Suppressor macrophage (primary cell): ENCODE measurements at regions not wholly inside any gene's neighbourhood (a gene's known extent, or its start where the extent isn't known, plus 50 kb on each side); places are given as distances from the start of the nearest gene placed in this dataset.
"Not testable (repeated sequence)": the region's sequence is repeated elsewhere in the genome, so short reads cannot be mapped to it uniquely, and the experiment has no call there.

ENCODE experiments used
- DNase-seq, 4 experiments: peaks; one replicate each; pipeline ENCODE4 v3.0.0-alpha.2; 2020 to 2022

- DNase-seq: not testable (repeated sequence)
Measured at GRCh38 chr2:175326164-175326563, 144.7 kb upstream of the ATP5MC3 start.

- no peak for DNase-seq
Measured at GRCh38 chr2:175323162-175323561, 141.7 kb upstream of the ATP5MC3 start.

GRCh38 chr2:175318542-175318941 lies 137.0 kb upstream of the ATP5MC3 start:
- no peak for DNase-seq

DNA sequence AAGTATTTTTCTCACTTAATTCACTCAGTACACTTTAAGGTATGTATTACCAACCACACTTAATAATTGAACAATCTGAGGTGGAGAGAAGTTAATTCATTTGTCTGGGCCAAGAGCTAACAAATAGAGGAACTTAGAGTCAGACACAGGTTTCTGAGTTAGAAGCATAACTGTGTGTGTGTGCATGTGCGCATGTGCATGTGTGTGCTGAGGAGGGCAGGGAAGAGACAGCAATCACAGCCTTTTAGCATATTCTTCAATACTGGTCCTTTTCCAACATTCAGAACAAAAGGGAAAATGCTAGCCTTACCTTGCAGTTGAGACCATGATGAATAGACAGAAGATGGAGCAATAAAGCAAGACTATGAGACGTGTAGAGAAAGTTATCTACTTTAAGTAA lies 136.2 kb upstream of the ATP5MC3 start:
- DNase-seq: no peak

DNA sequence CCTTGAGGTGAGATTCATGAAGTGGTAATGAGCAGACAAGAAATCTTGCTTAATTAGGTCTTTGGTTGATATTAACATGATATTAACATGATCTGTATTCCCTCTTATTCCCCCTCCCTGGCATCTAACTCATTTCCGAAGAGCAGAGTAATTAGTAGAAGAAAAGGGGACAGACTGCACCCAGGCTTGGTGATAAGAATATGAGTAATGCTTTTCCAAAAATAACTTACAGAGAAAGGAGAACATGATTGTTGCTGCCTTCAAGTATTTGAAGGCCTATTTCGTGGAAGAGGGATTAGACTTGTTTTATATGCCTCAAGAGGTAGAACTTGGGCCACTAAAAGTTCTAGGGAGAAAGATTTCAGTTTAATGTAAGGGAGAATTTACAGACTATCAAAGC lies 130.6 kb upstream of the ATP5MC3 start:
- DNase-seq: no peak

- DNase-seq: no peak
Measured at GRCh38 chr2:175310813-175311504, 129.4 kb upstream of the ATP5MC3 start.

GRCh38 chr2:175309799-175310198 lies 128.3 kb upstream of the ATP5MC3 start:
- DNase-seq: peak; percentile 1 to 31 (median 11)

DNA sequence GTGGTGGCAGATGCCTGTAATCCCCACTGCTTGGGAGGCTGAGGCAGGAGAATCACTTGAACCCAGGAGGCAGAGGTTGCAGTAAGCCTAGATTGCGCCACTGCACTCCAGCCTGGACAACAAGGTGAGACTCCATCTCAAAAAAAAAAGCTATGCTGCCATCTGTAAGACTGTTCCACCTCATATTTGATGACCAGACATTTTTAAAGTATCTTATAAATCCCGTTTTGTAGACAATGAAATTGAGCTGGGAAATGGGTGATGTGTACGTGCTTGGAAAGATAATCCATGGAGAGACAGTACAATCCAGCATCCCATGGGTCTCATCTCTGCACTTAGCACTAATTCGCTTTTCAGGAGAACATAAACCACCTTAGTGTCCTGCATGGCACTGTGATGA lies 126.5 kb upstream of the ATP5MC3 start:
- no peak for DNase-seq

DNA sequence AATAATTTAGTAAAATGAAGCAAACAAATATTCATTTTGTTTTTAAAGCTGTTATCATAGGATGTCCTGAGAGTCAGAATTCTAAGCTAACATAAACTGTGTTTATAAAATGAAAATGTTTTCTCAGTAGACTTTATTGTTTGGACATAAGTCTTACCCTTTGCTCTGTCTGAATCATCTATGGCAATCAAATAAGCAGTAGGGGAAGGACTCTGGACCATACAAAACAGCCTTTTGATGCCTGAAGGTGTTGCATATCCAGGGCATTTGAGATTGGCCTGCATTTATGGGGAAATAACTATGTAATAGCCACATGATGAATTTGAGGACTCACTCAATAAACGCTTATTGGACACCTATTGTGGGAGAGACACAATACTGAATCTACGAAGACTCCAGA lies 123.0 kb upstream of the ATP5MC3 start:
- DNase-seq: no peak

GRCh38 chr2:175293776-175294175 lies 112.3 kb upstream of the ATP5MC3 start:
- no peak for DNase-seq

DNA sequence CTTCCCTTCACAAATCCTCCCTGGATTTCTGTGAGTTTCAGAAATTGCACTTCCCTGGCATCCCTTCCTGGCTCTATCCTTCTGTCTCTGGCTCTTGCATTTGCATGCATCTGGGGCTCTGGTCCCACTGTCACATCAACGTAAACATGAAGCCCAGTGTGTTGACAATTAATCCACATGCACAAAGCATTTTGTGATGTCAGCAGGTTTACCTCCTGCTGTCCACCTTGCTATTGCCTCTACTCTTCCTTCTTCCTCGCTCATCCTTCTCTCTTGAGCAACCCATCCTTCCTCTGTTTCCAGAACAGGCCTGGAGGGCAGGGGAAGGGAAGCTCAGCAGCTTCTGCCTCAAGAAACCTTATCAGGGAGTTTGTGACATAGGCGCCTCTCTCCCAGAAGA lies 111.7 kb upstream of the ATP5MC3 start:
- no peak for DNase-seq

DNA sequence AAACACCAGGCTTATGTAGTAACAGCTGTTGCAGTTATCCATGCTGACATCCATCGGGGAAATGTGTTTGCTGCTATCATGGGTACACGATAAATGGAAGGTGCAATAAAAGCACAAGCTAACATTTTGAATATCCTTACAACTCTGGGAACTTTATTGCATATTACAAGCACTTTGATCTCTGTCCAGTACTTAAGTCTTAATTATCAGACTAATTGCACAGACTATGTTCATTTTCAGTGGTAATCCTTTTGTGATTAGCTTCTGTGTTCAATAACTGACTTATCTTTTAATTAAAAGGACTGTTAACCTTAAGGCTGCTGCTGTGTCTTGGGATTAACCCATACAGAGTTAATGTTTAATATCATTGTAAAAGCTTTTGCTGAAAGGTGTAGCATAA lies 101.4 kb upstream of the ATP5MC3 start:
- DNase-seq: no peak

DNA sequence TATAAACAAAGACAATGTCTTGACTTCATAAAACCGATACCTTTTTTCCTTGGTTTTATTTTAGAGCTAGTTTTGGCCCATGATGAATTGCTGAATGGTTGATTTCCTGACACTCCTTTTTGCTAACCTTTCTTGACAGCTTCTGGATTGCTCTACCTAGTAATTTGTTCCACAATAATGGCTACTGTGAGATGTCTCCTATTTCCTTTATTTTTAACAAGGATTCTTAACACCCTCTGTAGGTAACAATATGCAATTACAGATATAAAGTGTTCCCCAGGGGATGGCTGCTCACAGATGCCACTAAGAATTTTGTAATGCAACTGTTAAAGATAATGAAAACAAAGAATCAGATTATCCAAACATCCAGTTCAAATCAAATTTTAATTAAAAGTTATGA lies 100.8 kb upstream of the ATP5MC3 start:
- peak; percentile 3 to 61 (median 36) for DNase-seq

DNA sequence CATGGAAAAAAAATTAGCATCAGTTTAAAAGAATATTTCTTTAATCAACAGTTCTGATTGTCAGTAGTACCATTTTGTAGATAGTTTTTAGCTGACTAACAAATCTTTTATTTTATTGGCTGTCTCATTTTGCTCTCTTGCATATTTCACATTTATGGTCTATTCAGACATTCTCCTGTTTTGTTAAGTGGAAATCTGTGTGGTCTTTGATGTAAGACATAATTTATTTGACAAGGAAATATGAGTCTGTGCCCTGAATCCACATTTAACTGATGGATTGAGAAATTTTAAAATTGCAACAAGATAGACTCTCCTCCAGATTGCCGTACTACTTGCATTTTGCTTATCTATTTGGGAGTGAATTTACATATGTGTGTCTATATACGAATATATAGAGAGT lies 96.3 kb upstream of the ATP5MC3 start:
- no peak for DNase-seq

DNA sequence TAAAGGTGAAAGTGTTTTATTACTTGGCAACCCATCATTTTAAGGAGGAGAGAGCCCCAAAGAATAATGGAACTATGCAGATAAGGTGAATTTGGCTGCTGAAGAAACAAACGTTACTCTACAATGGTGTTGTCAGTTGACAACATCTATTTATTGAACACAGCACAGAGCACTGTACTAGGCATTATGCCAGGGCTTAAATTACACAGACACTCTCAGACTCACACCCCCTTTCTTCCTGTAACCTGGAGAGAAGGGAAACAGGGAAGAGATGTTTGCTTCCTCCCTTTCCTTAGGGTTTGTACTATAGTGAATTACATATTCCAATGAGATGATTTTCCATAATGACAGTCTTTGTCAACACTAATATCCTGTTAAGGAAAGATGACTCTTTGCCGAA lies 94.0 kb upstream of the ATP5MC3 start:
- no peak for DNase-seq

- no peak for DNase-seq
Measured at GRCh38 chr2:175259164-175259563, 77.7 kb upstream of the ATP5MC3 start.

DNA sequence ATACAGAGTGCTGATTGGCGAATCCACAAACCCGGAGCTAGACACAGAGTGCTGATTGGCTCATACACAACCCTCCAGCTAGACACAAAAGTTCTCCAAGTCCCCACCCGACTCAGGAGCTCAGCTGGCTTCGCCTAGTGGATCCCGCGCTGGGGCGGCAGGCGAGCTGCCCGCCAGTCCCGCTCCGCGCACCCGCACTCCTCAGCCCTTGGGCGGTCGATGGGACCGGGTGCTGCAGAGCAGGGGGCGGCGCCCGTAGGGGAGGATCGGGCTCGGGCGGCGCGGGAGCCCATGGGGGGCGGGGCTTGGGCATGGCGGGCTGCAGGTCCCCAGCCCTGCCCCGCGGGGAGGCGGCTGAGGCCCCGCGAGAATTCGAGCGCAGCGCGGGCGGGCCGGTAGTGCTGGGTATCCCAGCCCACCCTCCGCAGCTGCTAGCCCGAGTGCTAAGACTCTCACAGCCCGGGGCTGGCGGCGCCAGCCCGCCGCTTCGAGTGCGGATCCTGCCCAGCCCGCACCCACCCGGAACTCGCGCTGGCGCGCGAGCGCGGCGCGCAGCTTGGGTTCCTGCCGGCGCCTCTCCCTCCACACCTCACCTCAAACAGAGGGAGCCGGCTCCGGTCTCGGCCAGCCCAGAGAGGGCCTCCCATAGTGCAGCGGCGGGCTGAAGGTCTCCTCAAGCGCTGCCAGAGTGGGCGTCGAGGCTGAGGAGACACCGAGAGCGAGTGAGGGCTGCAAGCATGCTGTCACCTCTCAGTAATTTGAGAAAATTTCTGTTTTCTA lies 75.5 kb upstream of the ATP5MC3 start:
- DNase-seq: no peak

DNA sequence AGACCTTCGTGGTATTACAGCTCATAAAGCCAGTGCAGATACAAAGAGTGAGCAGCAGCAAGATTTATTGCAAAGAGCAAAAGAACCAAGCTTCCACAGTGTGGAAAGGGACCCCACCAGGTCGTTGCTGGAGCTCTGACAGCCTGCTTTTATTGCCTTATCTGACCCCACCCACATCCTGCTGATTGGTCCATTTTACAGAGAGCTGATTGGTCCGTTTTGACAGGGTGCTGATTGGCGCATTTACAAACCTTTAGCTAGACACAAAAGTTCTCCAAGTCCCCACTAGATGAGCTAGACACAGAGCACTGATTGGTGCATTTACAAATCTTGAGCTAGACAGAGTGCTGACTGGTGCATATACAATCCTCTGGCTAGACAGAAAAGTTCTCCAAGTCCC lies 74.9 kb upstream of the ATP5MC3 start:
- not testable (repeated sequence) for DNase-seq

GRCh38 chr2:175253871-175254270 lies 72.4 kb upstream of the ATP5MC3 start:
- DNase-seq: no peak

DNA sequence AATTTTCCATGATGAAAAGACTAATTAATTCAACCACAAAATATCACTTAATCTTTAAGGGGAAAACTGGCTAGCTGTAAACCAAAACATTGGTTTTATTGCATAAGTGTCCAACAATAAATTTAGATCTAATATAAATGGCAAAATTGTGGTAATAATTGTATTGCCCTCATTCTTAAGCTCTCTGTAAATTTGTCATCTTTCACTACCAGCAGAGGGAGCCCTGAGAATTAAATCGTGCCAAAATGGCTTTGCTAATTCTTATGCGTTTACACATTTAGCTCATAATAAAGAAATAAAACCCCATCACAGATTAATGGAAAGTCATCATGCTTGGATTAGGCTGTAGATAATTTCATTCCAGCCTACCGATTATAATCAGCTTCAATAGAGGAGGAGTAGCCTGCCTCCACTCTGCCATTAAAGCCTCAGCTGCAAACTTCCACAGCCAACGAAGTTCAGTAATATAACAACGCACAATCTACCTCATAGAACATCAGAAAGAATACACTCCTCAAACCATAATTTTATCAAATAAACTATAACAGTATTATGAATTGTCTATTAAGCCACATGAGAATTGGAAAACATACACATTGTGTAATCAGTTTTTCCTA lies 70.0 kb upstream of the ATP5MC3 start:
- peak; percentile 45 to 65 (median 52) for DNase-seq

- DNase-seq: no peak
Measured at GRCh38 chr2:175247159-175247558, 65.6 kb upstream of the ATP5MC3 start.

DNA sequence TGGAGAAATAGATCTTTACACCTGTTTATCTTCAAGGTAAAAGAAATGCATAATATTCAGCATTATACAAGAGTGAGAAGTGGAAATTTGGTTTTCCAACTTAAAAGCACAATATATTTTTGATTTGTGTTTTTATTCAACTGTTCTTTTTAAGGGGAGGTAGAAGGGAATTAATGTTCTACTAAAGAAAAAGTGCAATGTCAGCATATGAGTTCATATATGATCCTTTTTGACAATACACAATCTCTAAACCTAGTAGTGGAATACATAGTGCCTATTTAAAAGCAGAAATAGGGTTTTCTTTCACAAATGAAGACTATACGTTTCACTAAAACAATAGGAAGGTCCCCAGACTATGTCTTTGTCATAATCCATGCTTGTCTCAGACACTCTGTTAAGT lies 63.2 kb upstream of the ATP5MC3 start:
- no peak for DNase-seq

- no peak for DNase-seq
Measured at GRCh38 chr2:175241691-175242090, 60.2 kb upstream of the ATP5MC3 start.

GRCh38 chr2:175240033-175240432 lies 58.5 kb upstream of the ATP5MC3 start:
- DNase-seq: not testable (repeated sequence)
